ENCODE measurements at regions not wholly inside any gene's neighbourhood (a gene's known extent, or its start where the extent isn't known, plus 50 kb on each side); places are given as distances from the start of the nearest gene placed in this dataset.

DNA sequence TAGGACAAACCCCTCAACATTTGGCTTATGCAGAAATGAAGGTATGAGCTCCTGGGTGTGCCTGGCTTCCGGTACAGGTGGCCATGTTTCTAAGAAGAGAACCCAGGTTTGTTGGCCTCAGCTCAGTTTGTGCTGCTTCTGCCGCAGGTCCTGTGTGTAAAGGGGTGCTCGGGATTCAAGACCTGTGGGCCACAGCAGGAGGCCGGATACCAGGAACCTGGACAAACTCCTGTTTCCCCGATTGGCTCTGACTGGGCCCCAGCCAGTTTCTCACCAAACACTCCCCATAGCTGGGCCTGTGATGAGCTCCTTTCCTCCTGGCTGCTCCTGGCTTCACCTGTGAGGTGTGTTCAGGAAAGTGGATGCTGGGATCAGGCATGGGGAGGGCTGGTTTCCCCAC, 271.2 kb upstream of the IRX2 start:
- no peak for DNase-seq (ENCODE audit: low spot score)

DNA sequence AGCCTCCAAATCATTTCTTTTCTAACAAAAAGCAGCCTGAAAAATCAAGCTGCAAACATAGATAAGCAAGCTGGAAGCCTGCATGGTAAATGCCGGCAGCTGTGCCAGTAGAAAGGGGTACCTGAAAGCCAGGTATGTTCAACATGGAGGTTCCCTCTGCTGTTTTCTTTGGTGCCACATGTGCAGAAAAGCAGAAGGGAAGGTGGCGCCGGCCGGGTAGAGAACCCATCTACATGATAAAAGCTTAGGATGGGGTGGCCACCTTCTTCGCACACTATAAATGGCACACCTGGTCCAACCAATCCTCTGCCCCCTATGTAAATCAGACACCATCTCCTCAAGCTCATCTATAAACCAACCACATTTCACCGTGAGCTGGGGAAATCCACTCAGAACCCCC, 268.9 kb upstream of the IRX2 start:
- no peak for DNase-seq (ENCODE audit: low spot score)

DNA sequence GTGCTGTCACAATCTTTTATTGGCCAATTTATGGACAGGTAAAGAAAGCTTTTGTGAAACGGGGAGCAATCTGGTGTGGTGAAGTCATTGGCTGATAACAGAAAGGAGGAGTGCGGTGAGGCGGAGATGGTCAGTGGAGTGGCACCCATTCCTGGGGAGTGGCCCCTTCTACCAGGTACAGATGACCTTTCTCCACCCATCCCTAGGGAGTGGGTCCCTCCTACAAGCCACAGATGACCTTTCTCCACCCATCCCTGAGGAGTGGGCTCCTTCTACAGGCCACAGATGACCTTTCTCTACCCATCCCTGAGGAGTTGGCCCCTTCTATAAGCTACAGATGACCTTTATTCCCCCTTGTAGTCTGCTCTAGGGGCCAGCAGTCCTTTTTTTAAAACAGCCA, 267.6 kb upstream of the IRX2 start:
- no peak for DNase-seq (ENCODE audit: low spot score)

DNA sequence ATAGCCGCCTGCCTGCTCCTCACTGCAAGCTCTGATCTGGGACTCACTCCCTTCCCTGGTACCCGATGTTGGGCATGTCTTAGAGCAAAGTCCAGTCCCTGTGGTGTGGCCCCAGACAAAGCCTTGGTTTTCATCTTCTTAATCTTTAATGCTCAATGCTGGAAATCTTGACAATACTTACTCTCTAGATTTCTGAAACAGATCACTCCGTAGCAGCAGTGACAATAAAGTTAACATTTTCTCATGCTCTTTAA, 260.2 kb upstream of the IRX2 start:
- DNase-seq (ENCODE audit: low spot score): no peak

DNA sequence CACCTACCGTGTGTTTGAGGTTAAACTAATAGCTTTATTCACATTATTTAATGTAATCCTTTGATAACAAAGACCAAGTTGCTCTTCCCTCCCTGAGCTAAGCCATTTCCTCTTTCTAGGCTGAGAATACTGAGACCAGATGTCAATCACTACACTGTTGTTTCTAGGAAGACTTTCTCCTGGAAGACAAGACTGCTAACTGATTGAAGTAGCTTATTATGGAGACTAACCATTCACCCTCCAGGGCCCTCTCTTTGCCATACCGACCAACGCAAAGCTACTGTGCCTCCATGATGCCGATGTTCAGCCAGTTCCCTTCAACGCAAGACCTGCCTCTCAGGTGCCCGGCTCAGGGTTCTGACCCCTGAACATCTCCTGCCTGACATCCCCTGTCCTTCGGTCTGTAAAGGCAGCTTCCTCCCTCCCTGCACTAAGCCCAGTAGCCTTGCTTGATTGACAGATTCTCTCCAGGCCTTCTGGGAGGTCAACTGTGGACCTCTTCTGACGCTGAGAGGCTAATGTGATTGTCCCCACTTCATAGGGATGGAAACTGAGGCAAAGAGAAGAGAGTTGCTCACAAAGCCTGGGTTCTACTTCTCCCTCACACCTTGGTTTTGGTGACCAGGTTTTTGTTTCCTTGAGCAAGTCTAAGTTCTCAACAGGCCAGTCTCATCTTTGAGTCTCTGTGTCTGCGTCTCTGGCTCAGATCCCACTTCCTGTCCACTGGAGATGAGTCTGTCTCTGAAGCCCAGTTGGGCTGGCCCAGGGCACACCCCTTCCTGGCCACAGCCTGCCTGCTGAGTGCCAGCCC, 259.7 kb upstream of the IRX2 start:
- DNase-seq (ENCODE audit: low spot score): no peak

DNA sequence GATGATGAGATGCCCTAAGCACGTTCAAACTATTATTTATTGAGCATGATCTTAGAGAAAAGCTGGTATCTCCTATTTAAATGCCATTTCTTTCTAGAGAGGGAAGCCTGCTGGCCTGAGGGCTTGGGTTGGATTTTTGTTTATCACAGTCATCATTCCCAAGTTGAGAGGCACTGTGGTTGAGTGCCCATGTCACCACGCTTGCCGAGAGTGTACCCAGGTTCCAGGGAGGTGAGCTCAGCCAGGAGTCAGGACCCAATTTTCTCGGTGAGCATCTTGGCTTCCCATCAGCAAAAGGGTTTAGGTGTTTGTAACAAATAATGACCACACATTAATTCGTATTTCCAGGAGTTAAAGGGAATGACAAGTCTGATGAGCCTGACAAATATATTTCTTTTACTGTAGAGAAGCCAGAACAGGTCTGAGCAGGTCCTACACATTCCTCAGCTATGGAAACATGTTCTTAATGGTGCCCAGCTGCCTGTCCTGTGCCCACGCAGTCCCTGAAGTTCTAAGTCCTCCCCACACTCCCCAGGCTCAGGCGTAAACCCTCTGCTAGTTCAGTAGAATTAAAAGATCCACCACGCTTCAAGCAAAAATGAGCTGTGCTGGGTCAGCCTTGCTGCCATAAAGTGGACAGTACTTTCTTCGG, 258.9 kb upstream of the IRX2 start:
- no peak for DNase-seq (ENCODE audit: low spot score)

DNA sequence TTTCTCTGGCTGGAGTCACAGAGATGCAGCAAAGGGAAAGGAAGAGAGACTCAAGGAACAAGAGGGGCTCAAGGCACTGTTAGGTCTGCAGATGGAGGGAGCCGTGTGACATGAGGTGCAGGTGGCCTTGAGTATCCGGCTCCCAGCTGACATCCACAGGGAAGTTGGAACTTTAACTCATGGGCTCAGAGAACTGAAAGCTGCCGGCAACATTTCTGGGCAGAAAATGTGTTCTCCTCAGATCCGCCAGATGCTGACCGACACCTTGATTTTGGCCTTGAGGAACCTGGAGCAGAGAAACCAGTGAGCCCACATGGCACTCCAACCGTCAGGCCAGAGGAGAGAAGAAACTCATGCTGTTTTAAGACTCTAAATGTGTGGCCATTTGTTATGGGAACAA, 258.1 kb upstream of the IRX2 start:
- no peak for DNase-seq (ENCODE audit: low spot score)

DNA sequence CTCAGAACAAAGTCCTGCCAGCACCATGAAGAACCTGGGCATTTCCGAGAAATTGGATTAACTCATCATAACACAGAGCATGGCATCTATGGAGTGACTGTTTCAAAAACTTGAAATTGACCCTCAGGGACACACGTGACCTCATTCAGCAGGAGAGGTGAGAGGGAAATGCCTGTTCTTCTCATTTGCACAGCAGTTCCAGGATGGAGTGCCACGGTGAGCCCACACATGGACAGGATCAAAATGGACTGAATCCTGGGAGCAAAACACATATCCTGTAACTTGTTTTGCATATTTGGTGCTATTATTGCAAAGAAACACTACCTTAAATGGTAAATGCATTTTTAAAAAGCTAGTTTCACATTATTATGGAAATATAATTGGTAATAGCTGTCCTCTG, 256.1 kb upstream of the IRX2 start:
- DNase-seq (ENCODE audit: low spot score): no peak

DNA sequence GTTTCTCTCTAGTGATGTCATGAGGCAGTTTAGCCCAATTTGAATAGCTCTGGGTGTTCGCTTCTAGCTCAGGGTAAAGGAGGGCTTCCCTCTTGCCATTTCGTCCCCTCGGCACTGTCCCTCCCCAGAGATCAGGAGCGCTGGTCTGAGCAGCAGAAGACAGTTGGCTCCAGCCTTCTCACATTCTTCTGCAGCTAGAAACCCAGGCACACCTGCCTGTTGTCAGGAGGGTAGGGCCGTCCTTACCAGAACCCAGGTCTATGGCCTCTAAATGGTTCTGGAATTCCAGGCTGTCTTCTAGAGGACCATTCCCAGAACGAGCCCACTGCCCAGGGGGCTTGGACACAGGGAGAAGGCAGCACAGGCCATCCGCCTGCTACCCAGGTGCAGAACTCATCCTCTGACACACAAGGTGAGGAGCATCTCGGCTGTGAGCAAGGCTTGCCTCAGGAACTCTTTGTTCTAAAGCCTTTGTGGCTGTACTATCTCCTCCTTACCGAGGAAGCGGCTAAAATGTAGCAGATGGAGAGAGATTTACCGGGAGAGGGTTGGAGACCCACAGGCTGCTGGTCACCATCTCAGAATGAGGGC, 255.6 kb upstream of the IRX2 start:
- no peak for DNase-seq (ENCODE audit: low spot score)

DNA sequence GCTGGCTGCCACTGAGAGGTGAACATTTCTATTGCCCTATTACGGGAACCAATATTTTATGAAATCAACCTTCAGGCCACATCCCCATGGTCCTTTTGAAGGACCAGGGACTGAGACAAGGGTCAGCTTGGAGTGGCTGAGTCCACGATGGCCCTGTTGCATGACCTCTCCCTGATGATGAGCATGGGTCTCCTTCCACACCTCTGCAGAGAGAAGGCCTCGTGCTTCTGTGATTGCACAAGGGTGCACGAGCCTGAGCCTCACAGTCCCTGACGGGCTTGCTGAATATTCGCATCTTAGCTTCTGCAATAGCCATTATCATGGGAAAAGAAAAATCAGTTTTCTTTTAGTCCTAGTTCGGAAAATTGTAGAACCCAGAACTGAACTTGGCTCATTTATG, 255.0 kb upstream of the IRX2 start:
- no peak for DNase-seq (ENCODE audit: low spot score)

DNA sequence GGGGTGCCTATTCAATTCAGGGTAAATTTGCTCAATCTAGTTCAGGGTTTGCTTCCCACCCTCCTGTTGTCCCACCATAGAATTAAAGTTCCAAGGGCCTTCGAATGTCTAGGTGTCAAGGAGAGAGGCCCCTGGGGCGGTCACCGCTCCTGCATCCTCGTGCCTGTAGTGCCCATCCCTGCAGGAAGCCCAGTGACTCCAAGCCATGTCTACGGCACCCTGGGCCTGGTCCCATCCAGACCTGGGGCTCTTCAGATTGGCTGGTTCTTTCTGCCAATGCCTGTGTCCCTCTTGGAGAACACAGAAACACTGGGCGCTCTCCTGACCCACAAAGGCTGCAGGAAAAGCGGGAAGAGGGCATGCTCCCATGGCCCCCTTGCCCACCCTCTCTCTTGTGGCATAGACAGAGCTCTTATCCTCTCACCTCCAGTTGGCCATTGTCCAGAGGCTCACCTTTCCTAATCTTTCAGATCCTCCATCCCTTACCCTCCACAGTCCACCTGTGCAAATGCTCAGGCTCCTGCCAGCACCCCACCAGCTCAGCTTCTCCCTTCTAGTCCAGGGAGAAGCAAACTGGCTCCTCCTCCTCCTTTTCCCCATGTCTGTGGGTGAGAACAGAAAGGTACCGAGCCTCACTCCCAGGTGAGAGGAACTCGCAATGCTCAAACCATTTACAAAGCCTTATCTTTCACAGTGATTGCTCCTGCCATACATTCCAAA, 253.0 kb upstream of the IRX2 start:
- no peak for DNase-seq (ENCODE audit: low spot score)

DNA sequence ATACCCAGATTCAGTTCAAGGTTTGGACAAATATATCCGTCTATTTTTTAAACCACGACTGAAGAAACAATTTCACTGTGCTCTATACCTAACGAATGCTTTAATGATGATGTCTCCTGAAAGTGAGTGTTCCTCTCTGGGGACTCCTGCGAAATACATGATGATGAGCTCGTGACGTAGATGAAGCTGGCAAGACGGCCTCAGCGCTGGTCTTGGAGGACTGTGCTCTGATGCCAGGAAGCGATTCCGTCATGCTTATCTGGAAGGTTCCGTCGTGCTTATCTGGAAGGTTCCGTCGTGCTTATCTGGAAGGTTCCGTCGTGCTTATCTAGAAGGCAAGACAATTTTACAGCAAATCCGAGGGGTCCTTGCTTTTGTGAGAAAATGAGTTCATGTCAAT, 250.8 kb upstream of the IRX2 start:
- no peak for DNase-seq (ENCODE audit: low spot score)

DNA sequence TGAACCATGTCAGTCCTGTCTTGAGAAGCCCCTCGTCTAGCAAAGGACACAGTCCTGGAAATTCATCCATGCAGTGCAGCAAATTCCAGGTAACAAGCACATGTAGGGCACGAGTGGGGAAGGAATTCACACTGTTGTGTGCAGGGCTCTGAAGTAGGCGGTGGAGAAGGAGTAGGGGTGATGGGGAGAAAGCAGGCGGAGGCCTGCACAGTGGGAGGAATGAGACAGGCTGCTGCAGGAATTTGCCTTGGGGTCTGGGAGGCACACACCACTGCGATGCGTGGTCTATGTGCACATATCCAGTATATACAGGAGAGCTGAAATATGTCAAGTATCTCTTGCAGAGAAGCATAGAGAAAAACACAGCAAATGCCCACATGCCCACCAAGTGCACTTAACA, 249.2 kb upstream of the IRX2 start:
- DNase-seq (ENCODE audit: low spot score): no peak

DNA sequence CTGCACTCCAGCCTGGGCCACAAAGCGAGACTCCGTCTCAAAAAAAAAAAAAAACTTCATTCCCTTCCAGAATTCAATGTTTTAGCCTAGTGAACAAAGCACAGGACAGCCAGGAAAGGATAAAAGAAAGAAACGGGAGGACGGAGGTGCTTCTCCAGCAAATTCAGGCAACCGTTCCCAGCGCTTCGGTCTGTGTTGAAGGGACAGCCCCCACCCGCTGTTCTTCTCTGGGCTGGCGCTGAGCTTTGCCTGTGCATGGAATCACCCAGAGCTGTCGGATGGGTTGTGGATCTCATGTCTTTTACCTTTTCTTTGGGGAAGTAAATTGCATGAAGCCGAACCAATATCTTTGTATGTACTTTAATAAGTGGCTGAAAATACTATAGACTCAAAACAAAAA, 248.4 kb upstream of the IRX2 start:
- no peak for DNase-seq (ENCODE audit: low spot score)

DNA sequence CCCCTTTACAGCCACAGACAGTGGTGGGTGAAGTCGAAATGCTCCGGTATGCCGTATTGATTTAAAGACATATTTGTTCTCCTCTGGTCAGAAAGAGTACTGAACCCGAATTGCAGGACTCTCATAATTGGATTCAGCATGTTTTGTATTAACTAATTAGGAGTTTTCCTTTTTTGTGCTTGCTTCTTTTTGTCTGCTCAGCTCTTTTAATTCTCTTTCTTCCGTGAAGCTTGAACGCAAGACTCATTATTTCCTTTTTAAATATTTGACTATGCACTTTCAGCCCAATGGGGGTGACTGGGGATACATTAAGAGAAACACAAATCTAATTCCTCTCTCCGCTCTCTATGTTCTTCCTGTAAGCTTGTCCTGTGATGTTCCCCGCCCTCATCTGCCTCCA, 246.6 kb upstream of the IRX2 start:
- DNase-seq (ENCODE audit: low spot score): no peak

DNA sequence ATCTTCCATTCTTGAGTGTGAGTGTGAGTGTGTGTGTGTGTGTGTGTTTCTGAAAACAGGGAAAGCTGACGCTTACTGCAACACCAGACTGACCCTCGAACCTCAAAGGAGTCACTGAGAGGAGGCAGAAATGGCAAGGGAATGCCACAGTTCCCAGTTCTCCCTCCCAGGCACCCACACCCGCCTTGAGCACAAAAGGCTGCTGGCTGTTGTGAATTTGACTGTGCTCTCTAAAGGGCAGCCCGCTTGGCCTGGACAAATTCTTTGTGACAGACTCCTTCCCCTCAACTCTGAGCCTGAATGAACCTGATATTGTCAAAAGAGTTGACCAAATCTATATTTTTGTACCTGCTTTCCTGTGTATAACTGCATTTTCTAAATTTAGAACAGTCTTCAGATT, 245.7 kb upstream of the IRX2 start:
- no peak for DNase-seq (ENCODE audit: low spot score)

DNA sequence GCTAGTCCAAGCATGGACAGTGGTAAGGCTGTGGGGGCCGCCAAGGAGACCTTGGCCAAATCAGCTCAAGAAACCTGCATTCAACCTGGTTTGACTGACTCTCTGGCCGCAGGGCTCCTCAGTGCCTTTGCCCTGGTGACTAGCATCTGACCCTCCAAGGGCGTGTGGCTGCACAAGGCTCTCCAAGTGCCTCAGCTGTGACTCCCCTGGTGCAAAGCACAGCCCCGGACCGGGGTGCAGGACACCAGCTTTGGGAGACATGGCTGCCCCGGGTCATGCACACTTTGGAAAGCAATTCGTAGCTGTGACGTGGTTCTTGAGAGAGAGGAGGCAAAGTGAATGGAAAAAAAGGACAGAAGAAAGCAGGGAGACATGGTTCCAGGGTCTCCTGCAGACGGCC, 245.2 kb upstream of the IRX2 start:
- DNase-seq (ENCODE audit: low spot score): no peak

DNA sequence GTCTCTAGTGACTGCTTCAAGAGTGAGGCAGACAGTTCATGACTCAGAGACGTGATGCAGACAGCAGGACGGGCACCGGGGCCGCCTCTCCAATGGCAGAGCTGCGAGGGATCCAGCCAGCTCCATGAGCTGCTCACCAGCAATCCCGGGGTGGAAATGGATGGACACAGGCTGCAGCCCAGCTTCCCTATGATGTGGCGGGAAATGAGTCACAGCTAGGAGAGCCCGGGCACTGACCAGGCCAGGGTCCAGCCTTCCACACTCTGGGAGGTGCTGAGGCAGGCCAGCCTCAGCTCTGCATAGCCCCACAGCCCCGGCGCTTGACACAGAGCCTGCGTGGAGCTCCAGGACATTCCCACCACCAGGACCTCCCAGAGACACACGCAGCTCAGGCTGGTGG, 244.8 kb upstream of the IRX2 start:
- no peak for DNase-seq (ENCODE audit: low spot score)

DNA sequence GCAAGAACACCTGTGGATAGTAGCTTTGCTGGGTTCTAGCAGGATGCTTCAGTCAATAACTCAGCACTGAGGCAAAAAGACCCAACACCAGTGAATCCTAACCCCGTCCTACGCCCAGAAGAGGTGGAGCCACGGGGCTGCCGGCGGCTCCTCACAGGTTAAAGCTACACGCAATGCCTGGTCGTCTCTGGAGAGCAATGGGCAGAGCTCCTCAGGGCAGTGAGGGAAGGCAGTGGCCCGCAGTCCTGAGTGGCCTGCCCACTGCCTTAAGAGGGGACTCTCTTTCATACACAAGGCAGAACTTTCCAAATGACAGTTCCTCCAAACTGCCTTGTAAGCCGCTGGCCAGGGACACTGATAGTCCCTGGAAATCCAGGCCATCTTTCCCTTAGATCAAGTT, 244.2 kb upstream of the IRX2 start:
- no peak for DNase-seq (ENCODE audit: low spot score)

DNA sequence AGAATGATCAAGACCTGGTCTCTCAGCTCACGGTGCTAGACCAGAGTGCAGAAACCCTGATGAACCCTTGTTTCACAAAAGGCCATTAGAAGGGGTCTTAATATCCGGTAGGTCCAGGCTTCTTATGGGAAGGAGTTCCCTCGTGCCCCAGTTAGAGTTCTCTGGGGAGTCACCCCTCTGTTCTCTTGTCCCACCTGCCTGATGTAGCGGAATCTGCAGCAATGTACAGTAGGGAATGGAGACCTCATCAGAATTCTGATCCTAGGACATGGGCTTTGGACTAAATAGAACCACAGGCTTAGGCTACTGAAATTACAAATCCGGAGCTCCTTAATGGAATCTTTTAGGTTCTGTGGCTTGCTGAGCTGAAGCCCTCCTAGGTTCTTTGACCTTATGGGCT, 243.6 kb upstream of the IRX2 start:
- DNase-seq (ENCODE audit: low spot score): no peak

DNA sequence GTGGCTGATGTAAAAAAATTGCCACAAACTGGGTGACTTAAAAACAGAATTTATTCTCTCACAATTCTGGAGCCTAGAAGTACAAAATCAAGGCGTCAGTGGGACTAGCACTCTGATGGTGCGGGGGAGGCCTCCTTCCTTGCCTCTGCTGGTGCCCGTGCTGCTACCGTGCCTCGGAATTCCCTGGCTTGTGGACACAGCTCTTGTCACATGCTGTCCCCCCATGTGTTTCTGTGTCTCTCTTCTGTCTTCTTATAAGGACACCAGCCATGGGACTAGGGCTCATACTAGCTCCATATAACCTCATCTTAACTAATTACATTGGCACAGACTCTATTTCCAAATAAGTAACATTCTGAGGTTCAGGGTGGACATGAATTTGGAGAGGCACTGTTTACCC, 242.3 kb upstream of the IRX2 start:
- no peak for DNase-seq (ENCODE audit: low spot score)

DNA sequence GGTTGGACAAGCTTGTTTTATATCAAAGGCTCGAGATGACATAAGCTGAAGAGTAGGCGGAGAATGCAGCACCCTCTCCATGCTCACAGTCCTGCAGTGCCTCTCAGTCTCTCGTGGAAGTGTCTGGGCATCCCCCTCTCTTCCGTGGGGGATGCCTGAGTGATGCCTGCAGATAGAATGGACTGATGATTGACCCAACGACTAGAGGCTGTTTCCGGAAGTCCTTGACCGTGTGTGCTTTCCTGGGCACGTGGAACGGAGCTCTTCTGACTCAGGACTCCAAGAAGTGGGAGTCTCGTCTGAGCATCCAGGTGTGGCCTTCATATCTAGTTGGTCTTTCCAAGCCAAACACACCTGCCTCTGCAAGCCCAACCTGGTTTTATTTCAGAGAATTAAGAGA, 241.8 kb upstream of the IRX2 start:
- no peak for DNase-seq (ENCODE audit: low spot score)

DNA sequence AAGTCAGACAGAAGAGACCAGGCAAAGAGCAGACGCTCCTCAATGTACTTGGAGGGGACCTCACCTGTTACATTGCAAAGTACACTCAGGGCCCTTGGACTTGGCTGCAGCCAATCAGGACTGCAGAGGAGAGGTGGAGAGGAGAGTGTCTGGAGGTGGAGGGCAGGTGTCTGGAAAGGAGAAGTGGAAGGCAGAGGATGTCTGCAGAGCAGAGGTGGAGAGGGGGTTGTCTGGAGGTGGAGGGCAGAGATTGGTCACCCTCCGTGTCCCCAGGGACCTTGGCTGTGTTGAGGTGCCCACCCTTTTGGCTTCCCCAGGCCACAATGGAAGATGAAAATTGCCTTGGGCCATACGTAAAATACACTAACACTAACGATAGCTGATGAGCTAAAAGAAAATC, 241.3 kb upstream of the IRX2 start:
- no peak for DNase-seq (ENCODE audit: low spot score)
